Fibroblast of skin of abdomen (primary cell): ENCODE measurements at regions not wholly inside any gene's neighbourhood (a gene's known extent, or its start where the extent isn't known, plus 50 kb on each side); places are given as distances from the start of the nearest gene placed in this dataset.
"Not testable (repeated sequence)": the region's sequence is repeated elsewhere in the genome, so short reads cannot be mapped to it uniquely, and the experiment has no call there.

Source experiments
- DNase-seq: peaks from one replicate; pipeline ENCODE4 v3.0.0-alpha.2; 2013

- peak; percentile 66 for DNase-seq
Measured at GRCh38 chr6:149127212-149127611, 190.3 kb upstream of the TAB2 start.

GRCh38 chr6:149128489-149129145 is 188.9 kb upstream of the TAB2 start:
- no peak for DNase-seq

- peak; percentile 71 for DNase-seq
Measured at GRCh38 chr6:149129371-149130077, 188.0 kb upstream of the TAB2 start.

DNA sequence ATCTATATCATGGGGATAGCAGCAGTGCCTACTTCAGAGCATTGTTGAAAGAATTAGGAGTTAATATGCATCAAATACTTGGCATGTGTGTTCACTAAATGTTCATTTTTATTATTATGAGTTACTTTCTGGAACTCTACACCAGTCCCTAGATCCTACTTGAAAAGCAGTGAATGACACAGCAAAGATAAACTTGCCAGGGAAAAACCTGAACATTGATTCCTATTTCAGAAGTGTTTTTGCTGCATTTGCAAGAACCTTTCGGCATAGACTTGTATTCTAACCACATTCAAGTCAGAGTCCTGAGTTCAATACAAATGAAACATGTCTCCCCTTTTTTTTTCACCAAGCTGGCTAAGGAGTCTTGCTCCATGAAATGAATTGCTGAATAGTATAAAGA is 187.4 kb upstream of the TAB2 start:
- no peak for DNase-seq

GRCh38 chr6:149130508-149130907 is 187.0 kb upstream of the TAB2 start:
- DNase-seq = no peak

GRCh38 chr6:149131891-149132290 is 185.6 kb upstream of the TAB2 start:
- no peak for DNase-seq

- DNase-seq = no peak
Measured at GRCh38 chr6:149132336-149132735, 185.2 kb upstream of the TAB2 start.

DNA sequence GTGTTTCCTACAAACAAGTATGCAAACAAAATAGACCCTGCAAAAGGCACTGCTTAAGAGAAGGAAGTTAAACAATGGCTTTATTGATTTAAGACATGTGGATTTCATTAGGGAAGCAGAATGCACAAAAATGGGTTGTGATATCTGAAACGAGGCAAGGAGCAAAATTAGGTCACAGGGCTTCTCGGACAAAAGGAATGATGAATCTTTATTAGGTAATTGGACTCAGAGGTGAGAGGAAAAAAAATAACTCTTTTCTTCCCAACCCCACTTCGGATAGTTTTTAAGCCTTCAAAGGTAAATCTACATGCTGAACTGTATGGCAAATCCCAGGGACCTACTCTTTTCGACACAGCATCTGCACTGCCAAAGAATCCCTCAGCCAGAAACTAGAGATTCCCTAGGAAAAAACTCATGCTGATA is 183.0 kb upstream of the TAB2 start:
- DNase-seq = peak; percentile 33

GRCh38 chr6:149135809-149136208 is 181.7 kb upstream of the TAB2 start:
- no peak for DNase-seq

DNA sequence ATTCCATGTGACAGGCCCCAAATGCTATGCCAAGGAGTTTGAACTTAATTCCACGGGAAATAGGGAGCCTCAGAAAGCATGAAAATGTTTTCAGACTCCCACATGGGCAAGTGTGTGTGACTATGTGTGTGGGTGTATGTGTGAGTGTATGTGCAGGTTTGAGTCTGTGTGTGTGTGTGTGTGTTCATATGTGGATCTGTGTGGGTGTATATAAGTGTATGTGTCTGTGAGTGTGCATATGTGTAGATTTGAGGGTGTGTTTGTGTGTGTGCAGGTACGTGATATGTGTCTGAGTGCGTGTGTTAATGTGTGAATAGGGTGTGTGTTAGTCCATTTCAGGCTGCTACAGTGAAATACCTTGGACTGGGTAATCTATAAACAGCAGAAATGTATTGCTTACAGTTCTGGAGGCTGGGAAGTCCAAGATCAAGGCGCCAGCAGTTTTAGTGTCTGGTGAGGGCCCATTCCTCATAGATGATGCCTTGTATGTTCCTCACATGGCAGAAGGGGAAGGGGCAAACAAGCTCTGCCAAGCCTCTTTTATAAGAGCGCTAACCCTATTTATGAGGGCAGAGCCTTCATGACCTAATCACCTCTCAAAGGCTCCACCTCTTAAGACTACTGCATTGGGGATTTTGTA is 181.1 kb upstream of the TAB2 start:
- DNase-seq = no peak

DNA sequence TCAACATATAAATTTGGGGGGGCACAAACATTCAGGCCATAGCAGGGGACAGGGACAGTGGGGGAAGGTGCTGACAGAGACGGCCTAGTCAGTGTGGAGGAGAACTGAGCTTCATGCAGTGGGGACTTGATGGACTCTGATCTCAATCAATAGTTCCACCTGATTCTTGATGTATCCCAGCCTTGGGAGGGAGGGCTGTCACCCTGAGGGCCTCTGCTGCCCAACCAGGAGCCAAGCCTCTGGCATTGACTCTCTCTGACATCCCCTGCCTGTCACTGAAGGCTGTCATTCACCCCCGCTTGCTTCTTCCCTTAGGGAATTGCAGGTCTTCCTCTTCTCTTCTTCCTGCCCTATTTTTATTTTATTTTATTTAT is 180.6 kb upstream of the TAB2 start:
- DNase-seq = no peak

GRCh38 chr6:149137594-149137993 is 179.9 kb upstream of the TAB2 start:
- no peak for DNase-seq

DNA sequence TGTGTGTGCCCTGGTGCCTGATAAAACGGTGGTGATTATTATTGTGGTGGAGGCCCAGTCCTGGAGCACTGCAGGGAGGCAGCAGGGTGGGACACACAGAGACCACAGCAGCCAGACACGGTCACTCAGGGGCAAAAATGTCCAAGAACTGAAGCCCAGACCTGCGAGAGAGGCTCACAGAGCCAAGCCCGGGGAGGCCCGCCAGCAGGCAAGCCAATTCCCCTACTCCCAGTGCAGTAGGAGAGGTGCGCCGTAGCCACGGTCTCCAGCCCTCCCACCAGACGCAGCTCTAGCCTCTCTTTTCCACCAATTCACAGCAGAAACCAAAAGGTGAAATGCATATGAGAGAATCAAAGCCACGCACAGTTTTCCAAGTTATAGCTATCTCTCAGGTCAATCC is 179.4 kb upstream of the TAB2 start:
- no peak for DNase-seq

- DNase-seq = no peak
Measured at GRCh38 chr6:149138699-149139294, 178.7 kb upstream of the TAB2 start.

DNA sequence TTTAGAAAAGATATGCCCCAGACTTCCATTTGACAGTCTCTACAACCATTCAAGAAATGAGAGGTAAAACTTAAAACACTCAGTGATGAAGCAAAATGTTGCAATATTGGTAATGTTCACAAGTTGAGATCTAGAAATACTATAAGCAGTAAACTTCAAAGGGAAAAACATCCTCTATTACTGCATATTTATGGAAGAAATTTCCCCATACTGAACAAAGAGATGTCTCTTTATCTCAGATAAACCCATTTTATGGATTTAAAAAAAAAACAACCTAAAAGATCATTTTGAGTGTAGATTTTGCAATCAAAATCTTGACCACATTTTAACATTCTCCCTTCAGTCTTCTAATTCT is 177.8 kb upstream of the TAB2 start:
- DNase-seq = no peak

GRCh38 chr6:149140137-149140909 is 177.2 kb upstream of the TAB2 start:
- no peak for DNase-seq

- DNase-seq = no peak
Measured at GRCh38 chr6:149140910-149141290, 176.6 kb upstream of the TAB2 start.

DNA sequence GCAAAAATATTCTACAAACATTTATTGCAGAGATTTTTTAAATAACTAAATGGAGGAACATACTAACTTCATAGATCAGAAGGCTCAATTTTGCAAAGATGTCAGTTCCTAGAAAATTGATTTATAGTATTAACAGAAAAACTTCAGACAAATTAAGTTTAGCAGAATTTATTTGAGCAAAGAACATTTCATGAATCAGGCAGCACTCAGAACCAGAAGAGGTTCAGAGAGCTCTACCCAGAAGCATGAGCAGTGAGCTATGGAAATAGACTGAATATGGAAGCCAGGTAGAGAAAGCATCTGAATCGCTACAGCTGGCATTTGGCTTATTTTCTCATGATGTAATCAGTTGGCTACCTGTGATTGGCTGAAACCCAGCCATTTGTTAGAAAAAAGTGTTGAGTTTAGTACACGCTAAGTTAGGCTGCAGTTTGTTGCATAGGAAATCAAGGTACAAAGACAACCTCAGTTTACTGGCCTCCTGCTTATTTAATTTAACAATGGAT is 174.5 kb upstream of the TAB2 start:
- DNase-seq = no peak

- DNase-seq = not testable (repeated sequence)
Measured at GRCh38 chr6:149145800-149146199, 171.7 kb upstream of the TAB2 start.

DNA sequence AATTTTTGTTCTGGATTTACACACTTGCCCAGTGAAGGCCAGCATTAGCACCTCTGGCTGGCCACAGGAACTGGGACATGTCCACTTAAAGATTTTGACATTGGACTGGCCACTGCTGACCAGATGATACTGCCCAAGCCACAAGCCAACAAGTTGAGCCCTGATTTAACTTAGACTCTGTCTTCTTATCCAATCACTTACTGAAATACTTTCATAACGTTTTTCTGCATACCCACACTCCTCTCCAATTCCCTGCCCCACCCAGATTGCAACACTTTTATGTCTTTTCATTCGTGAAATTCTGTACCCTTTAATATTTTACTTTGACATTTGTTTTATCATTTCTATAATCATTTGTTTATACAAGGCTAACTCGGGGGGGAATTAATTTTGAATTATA is 170.3 kb upstream of the TAB2 start:
- no peak for DNase-seq

DNA sequence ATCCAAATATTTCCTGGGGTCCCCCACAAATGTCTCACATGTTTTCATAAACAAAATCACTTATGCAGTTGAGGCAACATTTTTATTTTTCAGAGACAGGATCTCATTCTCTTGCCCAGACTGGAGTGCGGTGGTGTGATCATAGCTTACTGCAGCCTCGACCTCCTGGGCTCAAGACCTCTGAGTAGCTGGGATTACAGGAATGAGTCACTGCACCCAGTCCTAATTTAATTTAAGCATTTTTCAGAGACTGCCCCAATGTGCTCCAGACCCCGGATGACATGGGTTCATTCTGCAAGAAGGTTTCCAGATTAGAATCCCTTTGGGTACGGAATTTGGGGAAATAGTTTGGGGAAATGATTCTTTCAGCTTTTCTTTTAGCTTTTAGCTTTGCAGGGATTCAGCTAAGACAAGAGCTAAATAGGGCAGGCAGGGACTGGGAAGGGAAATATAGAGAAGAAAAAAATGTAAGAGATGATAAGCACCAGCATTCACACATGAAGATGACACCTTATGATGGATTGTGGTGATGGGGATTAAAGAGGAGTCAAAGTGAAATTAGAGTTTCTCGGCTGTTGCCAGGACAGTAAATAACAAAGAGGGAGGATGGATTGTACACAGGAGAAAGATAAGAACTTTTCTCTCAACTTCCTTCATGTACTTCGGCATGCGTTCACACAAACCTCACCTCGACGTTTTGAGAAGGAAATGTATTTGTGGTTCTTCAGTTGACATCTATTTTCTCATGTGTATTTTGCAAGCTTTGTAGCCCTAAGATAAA is 169.4 kb upstream of the TAB2 start:
- DNase-seq = no peak

- DNase-seq = no peak
Measured at GRCh38 chr6:149149653-149150052, 167.9 kb upstream of the TAB2 start.
